Mesendoderm (in vitro differentiated cells): ENCODE measurements at regions not wholly inside any gene's neighbourhood (a gene's known extent, or its start where the extent isn't known, plus 50 kb on each side); places are given as distances from the start of the nearest gene placed in this dataset.
"Not testable (repeated sequence)": the region's sequence is repeated elsewhere in the genome, so short reads cannot be mapped to it uniquely, and the experiment has no call there.

Source experiments
- DNase-seq: peaks from one replicate; pipeline ENCODE4 v3.0.0; 2013
- H2AK5ac ChIP-seq: 2 replicates; pipeline ENCODE4 v1.6.1; 2013; ENCODE audit warnings: low read length, inconsistent platforms
- H2BK120ac ChIP-seq: 2 replicates; pipeline ENCODE4 v1.6.1; 2013; ENCODE audit warnings: low read depth, mild to moderate bottlenecking, low read length, moderate library complexity, mixed read lengths
- H2BK15ac ChIP-seq: replicated peaks from 2 replicates; pipeline ENCODE4 v1.6.1; 2013; ENCODE audit warnings: low read depth, mild to moderate bottlenecking, moderate library complexity
- H2BK5ac ChIP-seq: 2 replicates; pipeline ENCODE4 v1.6.1; 2013; ENCODE audit warnings: low read length, inconsistent platforms
- H3K18ac ChIP-seq: 2 replicates; pipeline ENCODE4 v1.6.1; 2013; ENCODE audit warnings: mild to moderate bottlenecking, low read length, mixed read lengths
- H3K23ac ChIP-seq: one replicate; pipeline ENCODE4 v1.6.1; 2013; ENCODE audit warnings: low read length
- H3K27ac ChIP-seq: 2 replicates; pipeline ENCODE4 v1.5.1; 2013; ENCODE audit warnings: low read depth, mild to moderate bottlenecking, inconsistent platforms, low read length, moderate library complexity
- H3K27me3 ChIP-seq: 2 replicates; pipeline ENCODE4 v1.6.1; 2013; ENCODE audit warnings: low read length, control low read depth, mild to moderate bottlenecking, inconsistent platforms; ENCODE audit not compliant: insufficient read depth, poor library complexity
- H3K36me3 ChIP-seq: 2 replicates; pipeline ENCODE4 v1.6.1; 2013; ENCODE audit warnings: low read length, inconsistent platforms; ENCODE audit not compliant: control insufficient read depth, insufficient read depth
- H3K4ac ChIP-seq: one replicate; pipeline ENCODE4 v1.6.1; 2013; ENCODE audit warnings: low read depth, mild to moderate bottlenecking, low read length, moderate library complexity
- H3K4me1 ChIP-seq: 2 replicates; pipeline ENCODE4 v1.6.1; 2013; ENCODE audit warnings: low read depth, low read length, inconsistent platforms; ENCODE audit not compliant: control insufficient read depth
- H3K4me2 ChIP-seq: 2 replicates; pipeline ENCODE4 v1.6.1; 2013; ENCODE audit warnings: low read length
- H3K4me3 ChIP-seq: 2 replicates; pipeline ENCODE4 v1.5.1; 2013; ENCODE audit warnings: mild to moderate bottlenecking, low read length
- H3K56ac ChIP-seq: one replicate; pipeline ENCODE4 v1.6.1; 2013; ENCODE audit warnings: low read length
- H3K79me1 ChIP-seq: 2 replicates; pipeline ENCODE4 v1.6.1; 2013; ENCODE audit warnings: low read length, inconsistent platforms
- H3K79me2 ChIP-seq: 2 replicates; pipeline ENCODE4 v1.6.1; 2013; ENCODE audit warnings: mild to moderate bottlenecking, low read length; ENCODE audit not compliant: control insufficient read depth, insufficient read depth
- H3K9ac ChIP-seq: 2 replicates; pipeline ENCODE4 v1.6.1; 2013; ENCODE audit warnings: low read length, inconsistent platforms
- H4K5ac ChIP-seq: one replicate; pipeline ENCODE4 v1.6.1; 2013; ENCODE audit warnings: low read length
- H4K8ac ChIP-seq: one replicate; pipeline ENCODE4 v1.6.1; 2013; ENCODE audit warnings: low read depth, mild to moderate bottlenecking, control low read depth, low read length, moderate library complexity
- WGBS: extraction: QIAGEN DNeasy Blood & Tissue Kit; methylation state at CpG from one replicate; pipeline ENCODE4 v1.1.7; 2013; ENCODE audit warnings: low lambda C conversion rate, missing lambda C conversion rate; ENCODE audit not compliant: insufficient coverage; ENCODE audit errors: extremely low coverage; 5-methylcytosine and 5-hydroxymethylcytosine counted together

GRCh38 chr5:173684535-173684934 is 68.1 kb upstream of the BOD1 start:
- H3K27ac ChIP-seq, H3K18ac ChIP-seq, H3K4ac ChIP-seq, H4K8ac ChIP-seq, H3K4me3 ChIP-seq, H3K79me2 ChIP-seq, H2BK15ac ChIP-seq, H2BK5ac ChIP-seq, H2AK5ac ChIP-seq, H3K4me2 ChIP-seq, H3K27me3 ChIP-seq, H4K5ac ChIP-seq, DNase-seq, H2BK120ac ChIP-seq, H3K79me1 ChIP-seq, H3K36me3 ChIP-seq, H3K9ac ChIP-seq, H3K4me1 ChIP-seq, H3K23ac ChIP-seq, H3K56ac ChIP-seq: not testable (repeated sequence)
- no CpG with 5 or more reads among the region's 5 CpGs for whole genome bisulfite sequencing

- Histone ChIP-seq H3K27ac (no peak overlapping the region), H2BK5ac (no peak overlapping the region), H3K4me1 (no peaks in the 10 kb centered on the region), H3K4me2 (no peak overlapping the region), H2AK5ac (no peak overlapping the region), H3K36me3 (no peaks in the 10 kb centered on the region), H4K5ac (no peak overlapping the region), H3K23ac (no peak overlapping the region), H3K27me3 (no peaks in the 10 kb centered on the region), H3K79me2 (no peaks in the 10 kb centered on the region), H4K8ac (no peak overlapping the region), H3K18ac (no peak overlapping the region), H2BK120ac (no peak overlapping the region), H3K56ac (no peak overlapping the region), H3K4me3 (no peak overlapping the region), H3K4ac (no peak overlapping the region), H2BK15ac (no peak overlapping the region), H3K79me1 (no peaks in the 10 kb centered on the region), H3K9ac (no peak overlapping the region)
- DNase-seq: no peak
- no CpG with 5 or more reads among the region's 4 CpGs for WGBS
These were observed 70.5 kb upstream of the BOD1 start for GRCh38 chr5:173686950-173687349.

GRCh38 chr5:173688703-173689102 is 72.3 kb upstream of the BOD1 start:
- Histone ChIP-seq H3K4ac (no peak overlapping the region), H3K79me1 (no peaks in the 10 kb centered on the region), H2BK15ac (no peak overlapping the region), H3K9ac (no peak overlapping the region), H4K5ac (no peak overlapping the region), H2BK120ac (no peak overlapping the region), H2BK5ac (no peak overlapping the region), H3K4me3 (no peak overlapping the region), H3K4me2 (no peak overlapping the region), H3K23ac (no peak overlapping the region), H3K27me3 (no peaks in the 10 kb centered on the region), H3K4me1 (no peaks in the 10 kb centered on the region), H3K79me2 (no peaks in the 10 kb centered on the region), H2AK5ac (no peak overlapping the region), H3K36me3 (no peaks in the 10 kb centered on the region), H3K56ac (no peak overlapping the region), H3K18ac (no peak overlapping the region), H3K27ac (no peak overlapping the region), H4K8ac (no peak overlapping the region)
- no CpG with 5 or more reads among the region's 3 CpGs for WGBS
- no peak for DNase-seq

GRCh38 chr5:173689171-173689736 is 72.8 kb upstream of the BOD1 start:
- no peak overlapping the region for H3K27ac ChIP-seq
- H3K23ac ChIP-seq: no peak overlapping the region
- no peak for DNase-seq
- no peak overlapping the region for H2AK5ac ChIP-seq
- H2BK15ac ChIP-seq: no peak overlapping the region
- H3K36me3 ChIP-seq: no peaks in the 10 kb centered on the region
- no peaks in the 10 kb centered on the region for H3K27me3 ChIP-seq
- WGBS: no CpG with 5 or more reads among the region's 7 CpGs
- no peaks in the 10 kb centered on the region for H3K79me1 ChIP-seq
- H3K9ac ChIP-seq: no peak overlapping the region
- H3K4me2 ChIP-seq: no peak overlapping the region
- H3K4ac ChIP-seq: no peak overlapping the region
- H3K4me3 ChIP-seq: no peak overlapping the region
- peak overlapping the region; percentile 25 for H3K56ac ChIP-seq
- no peak overlapping the region for H2BK120ac ChIP-seq
- no peak overlapping the region for H4K5ac ChIP-seq
- no peaks in the 10 kb centered on the region for H3K79me2 ChIP-seq
- no peak overlapping the region for H2BK5ac ChIP-seq
- no peaks in the 10 kb centered on the region for H3K4me1 ChIP-seq
- H4K8ac ChIP-seq: no peak overlapping the region
- no peak overlapping the region for H3K18ac ChIP-seq

- Histone ChIP-seq H3K18ac (no peak overlapping the region), H2BK15ac (no peak overlapping the region), H3K9ac (no peak overlapping the region), H3K4me1 (no peaks in the 10 kb centered on the region), H3K79me1 (no peaks in the 10 kb centered on the region), H3K27me3 (no peaks in the 10 kb centered on the region), H3K4ac (no peak overlapping the region), H4K8ac (no peak overlapping the region), H3K79me2 (no peaks in the 10 kb centered on the region), H4K5ac (no peak overlapping the region), H2AK5ac (no peak overlapping the region), H2BK120ac (no peak overlapping the region), H3K4me2 (no peak overlapping the region), H2BK5ac (no peak overlapping the region), H3K36me3 (no peaks in the 10 kb centered on the region), H3K27ac (no peak overlapping the region), H3K56ac (peak overlapping the region; percentile 25), H3K4me3 (no peak overlapping the region), H3K23ac (no peak overlapping the region)
- no CpG with 5 or more reads among the region's 12 CpGs for WGBS
- no peak for DNase-seq
These were observed 73.4 kb upstream of the BOD1 start for GRCh38 chr5:173689737-173690360.

- H3K36me3 ChIP-seq: no peaks in the 10 kb centered on the region
These were observed 75.5 kb upstream of the BOD1 start for GRCh38 chr5:173691931-173692330.

More at GRCh38 chr5:173691931-173692330, 75.5 kb upstream of the BOD1 start:
- Histone ChIP-seq H3K56ac (no peak overlapping the region), H3K4me2 (no peak overlapping the region), H3K27ac (no peak overlapping the region), H3K79me1 (no peaks in the 10 kb centered on the region), H4K8ac (no peak overlapping the region), H3K4me1 (no peaks in the 10 kb centered on the region), H3K4ac (no peak overlapping the region), H3K9ac (no peak overlapping the region), H3K27me3 (no peaks in the 10 kb centered on the region), H2BK15ac (no peak overlapping the region), H3K23ac (no peak overlapping the region), H3K18ac (no peak overlapping the region), H3K4me3 (no peak overlapping the region), H2BK5ac (no peak overlapping the region), H4K5ac (no peak overlapping the region), H2BK120ac (no peak overlapping the region), H2AK5ac (no peak overlapping the region), H3K79me2 (no peaks in the 10 kb centered on the region)
- no peak for DNase-seq
